ENCODE measurements at regions not wholly inside any gene's neighbourhood (a gene's known extent, or its start where the extent isn't known, plus 50 kb on each side); places are given as distances from the start of the nearest gene placed in this dataset.

DNA sequence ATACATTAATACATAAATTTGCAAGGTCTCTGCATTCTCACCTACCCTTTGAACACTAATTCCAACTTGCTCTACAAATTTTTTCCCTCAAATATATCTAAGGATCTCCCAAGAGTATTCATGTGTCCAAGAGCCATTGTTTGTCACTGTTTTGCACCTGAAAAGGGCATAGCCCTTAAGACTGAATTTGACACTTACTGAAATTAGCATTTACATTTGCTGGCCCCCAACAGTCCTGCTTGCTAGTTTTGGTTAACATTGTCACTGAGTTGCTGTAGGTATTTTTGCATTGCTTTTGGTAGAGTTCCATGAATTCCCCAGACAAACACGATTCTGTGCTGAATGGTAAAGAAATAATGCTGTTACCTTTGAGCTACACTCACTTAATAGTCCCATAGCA lies 57.3 kb downstream of the KCNA4 start:
- DNase-seq (no peak), ATAC-seq (ENCODE audit: poor library complexity) (no peak)
- intact Hi-C loops (cut with DNase I) = no loop called here

DNA sequence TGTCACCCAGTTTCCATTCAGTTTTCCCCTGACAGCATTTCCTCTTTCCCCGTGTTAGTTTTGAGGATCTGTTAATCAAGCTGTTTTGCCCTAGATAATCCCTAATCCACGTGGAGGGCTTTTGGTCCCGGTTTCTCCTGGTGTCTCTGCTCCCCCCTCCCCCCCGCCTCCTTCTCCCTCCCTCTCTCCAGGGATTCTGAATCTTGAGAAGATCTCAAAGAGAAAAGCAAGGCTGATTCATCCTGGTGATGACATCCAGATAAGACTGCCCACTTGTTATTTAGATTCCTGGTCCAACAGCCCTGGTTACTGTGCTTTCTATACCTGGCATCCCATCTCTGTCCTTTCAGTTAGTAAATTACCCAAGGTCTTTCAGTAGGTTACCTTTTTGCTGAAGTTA lies 59.4 kb downstream of the KCNA4 start:
- ATAC-seq (ENCODE audit: poor library complexity) = no peak
- intact Hi-C loops (cut with DNase I) = no loop called here
- no peak for DNase-seq

DNA sequence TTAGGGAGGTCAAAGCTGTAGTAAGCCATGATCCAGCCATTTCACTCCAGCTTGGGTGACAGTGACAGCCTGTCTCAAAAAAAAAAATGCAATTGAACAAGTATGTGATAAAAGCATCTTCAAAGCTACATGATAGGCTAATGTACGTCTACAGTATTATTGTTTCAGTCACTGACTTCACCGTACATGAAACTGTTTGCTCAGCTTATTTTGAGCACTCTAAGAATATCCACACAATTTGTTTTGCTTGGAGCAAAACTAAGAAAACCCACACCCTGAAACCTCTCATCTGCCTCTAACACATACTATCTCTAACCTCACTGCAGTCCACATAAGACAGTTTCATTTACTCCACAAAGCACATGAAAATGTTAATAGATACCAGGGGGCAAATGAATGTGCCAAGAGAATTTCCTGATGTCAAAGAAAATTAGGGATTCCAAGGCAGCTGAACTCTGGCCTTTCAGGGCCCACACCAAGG lies 60.7 kb downstream of the KCNA4 start:
- ATAC-seq (ENCODE audit: poor library complexity) (no peak), DNase-seq (no peak)
- intact Hi-C loops (cut with DNase I) = no loop called here

DNA sequence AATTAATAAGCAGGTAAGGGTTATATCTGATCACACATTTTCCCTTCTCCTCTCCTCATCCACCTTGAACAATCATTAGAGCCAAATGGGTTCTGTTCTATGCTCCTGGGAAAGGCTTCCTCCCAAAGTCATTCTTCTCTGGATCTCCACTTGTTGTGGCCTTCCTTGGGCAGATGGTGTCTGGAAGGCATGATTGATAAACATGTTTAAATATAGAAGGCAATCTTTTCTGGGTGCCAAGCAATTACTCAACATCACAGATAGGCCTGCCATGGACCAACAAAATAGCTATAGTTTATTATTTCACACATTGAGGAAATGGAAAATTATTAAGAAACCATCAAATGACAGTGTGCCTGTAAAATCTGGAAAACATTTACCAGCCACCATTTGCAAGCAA lies 73.5 kb downstream of the KCNA4 start:
- intact Hi-C loops (cut with DNase I) = no loop called here
- ATAC-seq (ENCODE audit: poor library complexity) (peak; percentile 56), DNase-seq (no peak)

DNA sequence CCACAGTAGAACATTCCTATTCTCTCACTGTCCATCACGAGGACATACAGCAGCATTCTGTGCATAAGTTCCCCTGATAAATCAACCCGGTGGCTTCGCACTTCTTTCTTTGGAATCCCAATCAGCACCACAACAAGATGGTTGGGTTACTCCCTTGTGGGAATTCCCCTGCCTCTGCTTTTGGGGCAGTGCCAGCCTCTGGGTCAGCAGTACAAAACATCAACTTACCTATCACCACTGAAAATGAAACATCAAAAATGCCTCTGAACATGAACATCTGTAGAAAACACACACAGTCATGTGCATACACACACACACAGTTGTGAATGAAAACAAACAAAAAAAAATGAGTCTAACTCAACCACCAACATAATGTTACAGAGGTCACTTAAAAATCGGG lies 79.3 kb downstream of the KCNA4 start:
- ATAC-seq (ENCODE audit: poor library complexity) = no peak

DNA sequence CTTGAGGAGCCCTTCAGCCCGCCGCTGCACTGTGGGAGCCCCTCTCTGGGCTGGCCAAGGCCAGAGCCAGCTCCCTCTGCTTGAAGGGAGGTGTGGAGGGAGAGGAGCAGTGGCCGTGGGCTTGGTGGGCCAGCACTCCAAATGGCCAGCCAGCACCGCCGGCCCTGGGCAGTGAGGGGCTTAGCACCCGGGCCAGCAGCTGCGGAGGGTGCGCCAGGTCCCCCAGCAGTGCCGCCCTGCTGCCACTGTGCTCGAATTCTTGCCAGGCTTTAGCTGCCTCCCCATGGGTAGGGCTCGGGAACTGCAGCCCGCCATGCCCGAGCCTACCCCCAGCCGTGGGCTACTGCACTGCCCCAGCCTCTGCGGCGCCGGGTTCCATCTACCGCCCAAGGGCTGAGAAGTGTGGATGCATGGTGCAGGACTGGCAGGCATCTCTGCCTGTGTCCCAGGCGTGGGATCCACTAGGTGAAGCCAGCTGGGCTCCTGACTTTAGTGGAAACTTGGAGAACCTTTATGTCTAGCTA lies 82.7 kb downstream of the KCNA4 start:
- intact Hi-C loops (cut with DNase I) = no loop called here

More for the DNA sequence above, 79.3 kb downstream of the KCNA4 start:
- no peak for DNase-seq
- intact Hi-C loops (cut with DNase I) = no loop called here

DNA sequence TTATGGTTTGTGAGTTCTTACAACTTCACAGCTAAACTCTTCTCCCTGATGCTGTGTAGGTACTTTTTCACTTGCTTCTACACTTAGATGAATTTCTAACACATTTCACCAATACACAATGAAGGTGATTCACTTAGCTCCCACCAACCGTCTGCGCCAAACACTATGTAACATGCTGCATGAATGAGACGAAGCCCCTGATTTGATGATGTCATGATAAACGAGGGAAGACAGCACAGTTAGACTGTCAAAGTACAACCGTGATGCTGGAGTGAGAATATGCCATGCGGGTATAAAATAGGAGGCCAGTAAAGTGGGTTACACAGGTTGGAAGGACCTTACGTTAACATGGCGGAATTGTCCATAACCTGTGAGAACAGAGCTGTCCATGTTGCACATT lies 100.8 kb downstream of the KCNA4 start:
- no peak for ATAC-seq (ENCODE audit: poor library complexity)

More for the DNA sequence above, 82.7 kb downstream of the KCNA4 start:
- no peak for DNase-seq
- ATAC-seq (ENCODE audit: poor library complexity) = no peak

DNA sequence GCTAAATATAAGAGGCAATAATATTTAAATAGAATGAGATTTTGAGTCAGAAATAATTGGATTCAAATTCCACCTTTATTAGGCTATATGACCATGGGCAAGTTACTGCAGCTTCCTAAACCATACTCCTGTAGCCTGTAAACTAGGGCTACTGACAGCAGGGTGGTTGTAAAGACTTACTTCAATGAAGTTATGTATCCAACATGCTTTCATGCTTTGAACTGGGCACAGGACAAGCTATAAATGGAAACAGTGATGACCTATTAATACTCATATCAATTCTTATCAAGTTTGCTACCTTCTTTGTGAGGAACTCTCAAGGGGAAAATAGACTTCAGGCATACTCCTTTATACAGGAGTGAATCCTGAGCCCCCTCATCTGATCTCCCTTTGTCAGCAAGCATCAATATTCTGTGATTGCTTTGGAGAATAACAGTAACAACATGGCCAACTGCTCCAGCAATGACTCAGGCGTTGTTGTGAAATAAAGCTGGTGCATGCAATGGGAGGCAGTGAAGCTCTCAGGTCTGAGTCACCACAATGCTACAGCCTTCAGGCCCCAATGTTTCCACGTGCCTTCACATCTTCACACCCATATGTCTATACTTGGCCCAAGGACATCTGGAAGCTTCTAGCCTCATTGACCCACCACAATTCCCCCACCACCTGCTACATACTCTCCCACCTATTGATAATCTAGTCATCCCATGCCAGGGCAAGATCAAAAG lies 102.5 kb downstream of the KCNA4 start:
- ATAC-seq (ENCODE audit: poor library complexity) (peak; percentile 39), DNase-seq (no peak)
- intact Hi-C loops (cut with DNase I) = no loop called here

More for the DNA sequence above, 100.8 kb downstream of the KCNA4 start:
- DNase-seq = no peak
- intact Hi-C loops (cut with DNase I) = no loop called here

DNA sequence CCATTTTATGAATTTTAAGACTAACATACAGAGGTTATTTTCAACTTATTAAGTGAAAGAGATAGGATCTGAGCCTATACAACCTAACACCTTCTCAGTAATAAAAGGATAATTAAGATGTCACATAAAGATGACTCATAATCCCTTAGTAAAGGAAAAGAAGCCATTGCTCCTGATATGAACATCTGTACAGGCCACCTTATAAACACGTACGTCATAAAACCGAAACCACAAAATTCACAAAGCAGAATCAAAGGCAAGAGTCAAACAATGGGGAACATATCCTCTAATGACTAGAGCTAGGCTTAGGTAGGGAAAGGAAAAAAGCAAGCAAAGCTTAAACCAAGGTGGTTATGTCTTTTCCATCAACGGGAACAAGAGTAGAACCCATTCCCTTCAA lies 103.5 kb downstream of the KCNA4 start:
- intact Hi-C loops (cut with DNase I) = no loop called here
- no peak for ATAC-seq (ENCODE audit: poor library complexity)
- DNase-seq = no peak

DNA sequence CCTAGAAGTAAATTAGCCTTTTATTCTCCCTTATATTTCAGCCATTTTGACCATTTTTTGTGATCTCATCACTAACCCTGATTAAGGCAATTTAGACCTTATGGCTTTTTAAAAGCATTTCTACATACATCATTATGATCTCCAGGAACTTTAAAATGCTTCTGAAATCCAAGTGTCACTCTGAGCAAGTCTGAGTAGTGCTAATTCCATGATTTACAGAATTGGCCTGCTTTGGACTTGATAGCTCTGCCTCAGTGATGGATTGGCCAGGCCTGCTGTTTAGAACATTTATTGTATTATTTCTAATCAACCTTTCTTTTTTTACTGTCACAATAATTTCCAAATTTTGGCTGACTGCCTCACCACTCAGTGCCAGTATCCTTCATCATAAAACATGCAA lies 116.4 kb downstream of the KCNA4 start:
- ATAC-seq (ENCODE audit: poor library complexity) = no peak
- DNase-seq = no peak
- intact Hi-C loops (cut with DNase I) = no loop called here

DNA sequence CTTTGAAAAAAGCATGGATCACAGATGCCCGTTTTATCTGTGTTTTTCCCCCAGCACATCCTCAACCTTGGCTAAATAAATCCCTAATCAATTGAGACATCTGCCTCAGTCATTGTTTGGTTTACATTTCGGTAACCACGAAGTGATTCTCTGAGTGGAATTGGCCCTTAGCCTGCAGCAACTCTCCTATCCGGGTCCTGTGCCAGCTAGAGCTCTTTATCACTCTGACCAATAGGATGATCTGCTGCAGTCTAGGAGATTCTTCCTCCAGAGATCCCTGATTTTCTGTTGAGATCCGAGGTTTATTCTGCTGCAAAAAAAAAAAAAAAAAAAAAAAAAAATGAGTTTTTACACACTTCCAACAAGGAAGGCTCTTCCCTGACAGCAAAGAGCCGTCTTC lies 137.3 kb downstream of the KCNA4 start:
- DNase-seq (no peak), ATAC-seq (ENCODE audit: poor library complexity) (peak; percentile 52)
- intact Hi-C loops (cut with DNase I) = no loop called here

DNA sequence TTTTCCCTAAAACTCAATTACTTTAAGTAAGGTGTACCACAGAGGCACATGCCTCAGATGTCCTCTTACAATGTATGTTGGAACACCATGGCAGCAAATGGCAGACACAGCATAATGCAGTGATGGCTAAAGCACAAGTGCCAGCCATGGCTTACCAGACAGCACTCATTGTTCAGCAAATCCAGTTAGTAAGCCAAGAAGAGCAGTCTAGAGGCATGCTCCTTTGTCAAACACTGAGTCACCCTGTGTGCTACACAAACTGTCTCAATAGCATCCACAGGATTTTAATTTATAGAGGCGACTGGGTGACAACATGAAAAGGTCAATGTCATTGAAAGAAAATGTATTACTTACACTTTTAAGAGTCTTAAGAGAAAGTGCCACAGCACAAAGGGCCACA lies 140.6 kb downstream of the KCNA4 start:
- DNase-seq (no peak), ATAC-seq (ENCODE audit: poor library complexity) (no peak)
- intact Hi-C loops (cut with DNase I) = no loop called here

DNA sequence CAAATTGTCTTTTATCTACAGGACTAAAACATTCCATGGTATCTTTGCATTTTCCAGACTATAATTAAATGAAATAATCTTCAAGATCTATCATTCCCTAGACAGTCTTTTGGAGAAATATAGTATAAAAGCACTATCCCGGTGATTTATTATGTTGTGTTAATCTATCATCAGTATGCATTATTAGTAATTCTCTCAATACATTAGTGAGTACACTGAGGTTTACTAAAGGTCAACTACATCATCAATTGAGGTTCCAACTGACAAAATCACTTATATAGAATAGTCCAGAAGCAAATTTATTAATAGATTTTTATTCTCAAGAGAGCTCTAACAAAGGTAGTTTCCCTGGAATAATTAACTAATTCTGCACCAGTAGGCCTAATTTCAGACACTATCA lies 169.6 kb downstream of the KCNA4 start:
- DNase-seq = no peak
- no peak for ATAC-seq (ENCODE audit: poor library complexity)
- intact Hi-C loops (cut with DNase I) = loop anchor here (10.0 kb wide), 1 partner anchor 198 kb away; no protein-coding TSS in a partner anchor

DNA sequence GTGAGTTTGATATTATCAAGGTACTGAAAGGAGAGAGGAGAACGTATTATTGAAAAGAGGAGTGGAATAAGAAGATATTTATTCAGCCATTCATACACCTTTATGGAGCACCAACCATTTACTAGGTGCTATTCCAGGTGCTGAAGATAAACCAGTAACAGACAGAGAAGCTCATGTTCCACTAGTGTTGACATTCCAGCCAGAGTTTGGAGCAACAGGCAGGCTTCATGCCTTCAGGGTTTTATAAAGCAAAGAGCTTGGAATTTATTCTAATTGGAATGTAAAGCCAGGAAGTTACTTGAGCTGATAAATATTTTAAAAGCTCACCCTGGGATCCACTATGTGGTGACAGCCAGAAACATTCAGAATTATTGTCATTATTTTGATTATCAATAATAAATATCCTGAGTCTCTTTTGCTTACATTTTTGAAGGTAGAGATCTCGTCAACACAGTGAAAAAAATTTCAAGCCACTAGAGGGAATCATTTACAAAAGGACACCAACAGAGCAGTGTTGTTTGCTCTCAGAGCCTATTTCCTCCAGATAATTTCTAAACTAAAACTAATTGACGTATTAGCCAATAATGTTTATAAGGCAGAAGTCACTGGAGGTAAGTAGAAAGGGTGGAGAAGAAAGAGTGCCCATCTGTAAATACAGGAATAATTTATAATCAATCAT lies 172.0 kb downstream of the KCNA4 start:
- intact Hi-C loops (cut with DNase I) = loop anchor here (10.0 kb wide), 1 partner anchor 200 kb away; no protein-coding TSS in a partner anchor
- peak; percentile 58 for ATAC-seq (ENCODE audit: poor library complexity)

DNA sequence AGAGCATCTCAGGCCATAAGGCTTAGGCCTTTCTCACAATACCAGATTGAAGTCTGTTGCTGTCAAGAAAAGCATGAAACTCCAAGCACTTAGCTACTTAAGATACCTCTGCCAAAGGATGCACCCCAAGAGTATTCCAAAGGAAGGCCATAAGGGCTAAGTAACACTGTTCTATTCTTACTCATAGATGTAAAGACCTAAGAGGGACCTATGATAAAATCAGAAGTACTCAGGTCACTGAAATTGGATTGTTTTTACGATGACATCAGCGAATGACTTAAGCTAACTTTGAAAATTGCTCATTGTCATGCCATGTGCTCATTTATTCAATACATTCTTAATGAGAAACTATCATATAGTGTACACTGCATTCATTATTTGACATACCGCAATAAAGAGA lies 172.8 kb downstream of the KCNA4 start:
- intact Hi-C loops (cut with DNase I) = loop anchor here (10.0 kb wide), 1 partner anchor 201 kb away; no protein-coding TSS in a partner anchor
- DNase-seq (no peak), ATAC-seq (ENCODE audit: poor library complexity) (no peak)

More for the DNA sequence above, 172.0 kb downstream of the KCNA4 start:
- no peak for DNase-seq

DNA sequence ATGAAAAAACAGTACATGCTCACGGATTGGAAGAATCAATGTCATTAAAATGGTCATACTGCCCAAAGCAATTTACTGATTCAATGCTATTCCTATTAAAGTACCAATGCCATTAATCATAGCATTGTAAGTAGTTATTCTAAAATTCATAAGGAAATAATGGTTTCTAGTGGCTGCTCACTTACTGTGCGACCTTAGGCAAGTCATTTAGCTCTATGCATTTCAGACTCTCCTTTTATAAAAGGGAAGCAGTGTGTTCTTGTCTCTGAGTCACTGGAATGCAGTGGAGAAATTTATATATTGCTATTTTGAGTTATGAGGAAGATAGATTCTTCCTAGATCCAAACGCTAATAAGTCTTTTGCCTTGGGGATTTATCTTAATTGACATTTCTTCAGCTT lies 174.8 kb downstream of the KCNA4 start:
- ATAC-seq (ENCODE audit: poor library complexity) = no peak
- intact Hi-C loops (cut with DNase I) = loop anchor here (10.0 kb wide), 1 partner anchor 203 kb away; no protein-coding TSS in a partner anchor
- no peak for DNase-seq

DNA sequence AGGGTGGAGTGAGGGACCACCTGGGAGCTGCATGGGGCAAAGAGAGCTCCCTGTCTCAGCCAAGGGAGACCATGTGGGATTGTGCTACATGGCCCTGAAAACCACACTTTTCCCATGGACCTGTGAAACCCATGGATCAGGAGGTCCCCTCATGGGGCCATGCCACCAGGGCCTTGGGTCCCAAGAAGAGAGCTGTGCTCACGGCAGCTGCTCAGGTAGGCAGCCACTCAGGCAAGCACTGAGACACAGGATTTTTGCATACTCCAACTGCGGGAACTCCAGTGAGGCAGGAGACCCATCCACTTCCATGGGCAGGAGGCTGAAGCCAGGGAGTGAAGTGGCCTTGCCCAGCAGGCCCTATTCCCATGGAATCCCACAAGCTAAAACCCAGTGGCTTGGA lies 190.0 kb downstream of the KCNA4 start:
- intact Hi-C loops (cut with DNase I) = no loop called here
- DNase-seq = peak; percentile 24

DNA sequence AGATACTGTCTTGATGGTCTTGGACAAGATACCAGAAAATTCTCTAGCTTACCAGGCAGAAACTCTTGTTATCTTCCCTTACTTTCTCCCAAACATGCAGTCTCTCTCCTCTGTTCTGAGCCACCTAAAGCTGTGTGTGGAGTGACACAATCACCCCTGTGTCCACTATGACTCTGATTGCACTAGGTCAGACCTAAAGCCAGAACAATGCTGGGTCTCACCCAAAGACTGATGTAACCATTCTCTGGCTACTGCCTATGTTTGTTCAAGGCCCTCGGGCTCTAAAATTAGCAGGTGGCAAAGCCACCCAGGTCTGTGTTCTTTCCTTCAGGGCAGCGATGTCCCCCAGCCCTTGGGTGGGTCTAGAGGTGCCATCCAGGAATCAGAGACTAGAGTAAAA lies 200.5 kb downstream of the KCNA4 start:
- DNase-seq (no peak), ATAC-seq (ENCODE audit: poor library complexity) (peak; percentile 22)
- intact Hi-C loops (cut with DNase I) = no loop called here

More for the DNA sequence above, 190.0 kb downstream of the KCNA4 start:
- no peak for ATAC-seq (ENCODE audit: poor library complexity)

DNA sequence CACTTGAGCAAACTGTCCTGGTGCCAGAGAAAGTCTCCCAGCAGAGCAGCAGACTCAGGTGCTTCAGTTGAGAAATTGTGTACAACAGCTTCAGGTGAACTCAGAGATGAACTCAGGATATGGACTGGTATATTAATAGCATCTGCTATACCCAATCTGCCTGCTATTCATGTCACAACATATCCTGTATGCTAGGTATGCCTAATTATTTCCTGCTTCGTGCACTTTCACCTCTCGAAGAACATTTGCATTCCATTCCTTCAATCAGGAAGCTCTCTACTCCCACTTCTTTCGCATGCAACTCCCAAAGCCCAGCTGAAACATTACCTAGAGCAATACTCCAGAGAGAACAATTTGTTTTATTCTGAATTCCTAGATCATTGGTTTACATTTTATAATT lies 207.7 kb downstream of the KCNA4 start:
- DNase-seq (no peak), ATAC-seq (ENCODE audit: poor library complexity) (no peak)
- intact Hi-C loops (cut with DNase I) = no loop called here

DNA sequence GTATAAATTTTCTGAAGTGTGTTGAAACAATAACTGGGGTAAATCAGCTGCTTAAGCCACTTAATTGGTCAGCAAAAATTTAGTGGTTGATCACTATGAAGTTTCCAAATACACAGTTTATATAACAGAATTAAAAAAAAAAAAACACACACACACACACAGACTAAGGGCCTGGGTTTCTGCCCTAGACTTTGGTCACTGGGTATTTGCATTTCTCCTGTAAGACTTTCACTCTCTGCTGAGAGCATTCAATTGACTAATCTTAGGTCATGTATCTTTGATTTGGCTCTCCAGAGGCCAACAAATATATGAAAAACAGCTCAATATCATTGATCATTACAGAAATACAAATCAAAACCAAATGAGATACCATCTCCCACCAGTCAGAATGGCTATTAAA lies 214.3 kb downstream of the KCNA4 start:
- intact Hi-C loops (cut with DNase I) = no loop called here
- no peak for ATAC-seq (ENCODE audit: poor library complexity)
- no peak for DNase-seq
